ENCODE measurements at regions not wholly inside any gene's neighbourhood (a gene's known extent, or its start where the extent isn't known, plus 50 kb on each side); places are given as distances from the start of the nearest gene placed in this dataset.
"Not testable (repeated sequence)": the region's sequence is repeated elsewhere in the genome, so short reads cannot be mapped to it uniquely, and the experiment has no call there.

- no peak overlapping the region for H3K4me3 Mint-ChIP-seq
- H3K4me1 Mint-ChIP-seq, result peaks cover 15% of the 10 kb centered on the region
- no peaks in the 10 kb centered on the region for H3K36me3 Mint-ChIP-seq
- H3K27me3 Mint-ChIP-seq, result no peaks in the 10 kb centered on the region
- H3K27ac Mint-ChIP-seq, result no peak overlapping the region
- no peak for DNase-seq
- no peaks in the 10 kb centered on the region for H3K9me3 Mint-ChIP-seq
These were observed 84.1 kb upstream of the ZNF800 start for GRCh38 chr7:127476618-127477017.

DNA sequence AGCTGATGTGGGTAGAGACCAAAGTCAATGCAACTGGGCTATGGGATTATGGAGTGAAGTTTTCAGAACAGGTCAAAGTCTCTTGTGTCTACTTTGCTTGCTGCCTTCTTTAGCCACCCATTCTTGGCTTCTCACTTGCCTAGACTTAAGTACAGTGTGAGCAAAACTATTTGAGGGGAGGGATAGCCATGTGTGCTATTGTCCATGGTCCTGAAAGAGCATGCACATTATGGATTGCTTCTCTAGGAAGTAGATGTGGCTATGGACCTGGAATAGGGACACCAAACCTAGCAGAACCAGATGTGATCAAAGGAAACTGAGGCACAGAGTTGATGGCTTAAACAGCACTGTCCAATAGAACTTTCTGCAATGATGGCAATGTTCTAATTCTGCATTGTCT is 81.9 kb upstream of the ZNF800 start:
- Mint-ChIP-seq H3K9me3 (no peaks in the 10 kb centered on the region), H3K4me3 (no peak overlapping the region), H3K4me1 (peaks cover 15% of the 10 kb centered on the region), H3K36me3 (no peaks in the 10 kb centered on the region), H3K27ac (no peak overlapping the region), H3K27me3 (no peaks in the 10 kb centered on the region)
- DNase-seq, result no peak

- no peak overlapping the region for H3K27ac Mint-ChIP-seq
- H3K4me1 Mint-ChIP-seq, result peaks cover 14% of the 10 kb centered on the region
- H3K9me3 Mint-ChIP-seq, result no peaks in the 10 kb centered on the region
- no peaks in the 10 kb centered on the region for H3K36me3 Mint-ChIP-seq
- no peak overlapping the region for H3K4me3 Mint-ChIP-seq
- no peak for DNase-seq
- H3K27me3 Mint-ChIP-seq, result no peaks in the 10 kb centered on the region
These were observed 80.9 kb upstream of the ZNF800 start for GRCh38 chr7:127473409-127473808.

DNA sequence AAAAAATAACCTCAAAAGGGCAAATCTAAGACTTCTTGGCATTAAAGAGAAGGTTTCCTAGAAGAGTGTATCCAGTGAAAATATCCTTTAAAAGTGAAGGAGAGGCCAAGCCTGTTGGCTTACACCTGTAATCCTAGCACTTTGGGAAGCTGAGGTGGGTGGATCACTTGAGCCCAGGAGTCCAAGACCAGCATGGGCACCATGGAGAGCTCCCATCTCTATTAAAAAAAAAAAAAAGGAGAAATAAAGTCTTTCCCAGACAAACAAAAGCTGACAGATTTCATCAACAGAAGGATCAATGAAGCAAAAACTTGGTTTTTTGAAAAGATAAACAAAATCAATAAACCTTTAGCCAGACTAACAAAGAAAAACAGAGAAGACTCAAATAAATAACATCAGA is 67.6 kb upstream of the ZNF800 start:
- no peaks in the 10 kb centered on the region for H3K27me3 Mint-ChIP-seq
- H3K36me3 Mint-ChIP-seq, result peaks cover 1% of the 10 kb centered on the region
- H3K4me3 Mint-ChIP-seq, result no peak overlapping the region
- no peaks in the 10 kb centered on the region for H3K4me1 Mint-ChIP-seq
- no peak overlapping the region for H3K27ac Mint-ChIP-seq
- DNase-seq, result no peak
- peaks cover 14% of the 10 kb centered on the region for H3K9me3 Mint-ChIP-seq

GRCh38 chr7:127451258-127451657 is 58.8 kb upstream of the ZNF800 start:
- not testable (repeated sequence) for H3K27ac Mint-ChIP-seq, DNase-seq, H3K27me3 Mint-ChIP-seq, H3K4me3 Mint-ChIP-seq, H3K36me3 Mint-ChIP-seq
- peaks cover 17% of the 10 kb centered on the region for H3K9me3 Mint-ChIP-seq
- peaks cover 14% of the 10 kb centered on the region for H3K4me1 Mint-ChIP-seq

GRCh38 chr7:127448566-127448965 is 56.1 kb upstream of the ZNF800 start:
- peaks cover 8% of the 10 kb centered on the region for H3K9me3 Mint-ChIP-seq
- DNase-seq, result no peak
- no peak overlapping the region for H3K27ac Mint-ChIP-seq
- H3K27me3 Mint-ChIP-seq, result no peaks in the 10 kb centered on the region
- no peak overlapping the region for H3K4me3 Mint-ChIP-seq
- peaks cover 14% of the 10 kb centered on the region for H3K4me1 Mint-ChIP-seq
- peaks cover 5% of the 10 kb centered on the region for H3K36me3 Mint-ChIP-seq

GRCh38 chr7:127447326-127447945 is 54.9 kb upstream of the ZNF800 start:
- Mint-ChIP-seq H3K27me3 (no peaks in the 10 kb centered on the region), H3K9me3 (peaks cover 6% of the 10 kb centered on the region), H3K4me3 (no peak overlapping the region), H3K27ac (no peak overlapping the region), H3K4me1 (peaks cover 14% of the 10 kb centered on the region), H3K36me3 (peaks cover 5% of the 10 kb centered on the region)
- peak; percentile 63 for DNase-seq

- H3K27ac Mint-ChIP-seq, result no peak overlapping the region
- peaks cover 5% of the 10 kb centered on the region for H3K36me3 Mint-ChIP-seq
- peaks cover 6% of the 10 kb centered on the region for H3K9me3 Mint-ChIP-seq
- no peak for DNase-seq
- peaks cover 14% of the 10 kb centered on the region for H3K4me1 Mint-ChIP-seq
- H3K4me3 Mint-ChIP-seq, result no peak overlapping the region
- H3K27me3 Mint-ChIP-seq, result no peaks in the 10 kb centered on the region
These were observed 54.3 kb upstream of the ZNF800 start for GRCh38 chr7:127446842-127447241.

Measured in activated naive CD8-positive, alpha-beta T cell treated with anti-CD3 and anti-CD28 coated beads for 36 hours (primary cell).